ENCODE measurements at regions not wholly inside any gene's neighbourhood (a gene's known extent, or its start where the extent isn't known, plus 50 kb on each side); places are given as distances from the start of the nearest gene placed in this dataset.

DNA sequence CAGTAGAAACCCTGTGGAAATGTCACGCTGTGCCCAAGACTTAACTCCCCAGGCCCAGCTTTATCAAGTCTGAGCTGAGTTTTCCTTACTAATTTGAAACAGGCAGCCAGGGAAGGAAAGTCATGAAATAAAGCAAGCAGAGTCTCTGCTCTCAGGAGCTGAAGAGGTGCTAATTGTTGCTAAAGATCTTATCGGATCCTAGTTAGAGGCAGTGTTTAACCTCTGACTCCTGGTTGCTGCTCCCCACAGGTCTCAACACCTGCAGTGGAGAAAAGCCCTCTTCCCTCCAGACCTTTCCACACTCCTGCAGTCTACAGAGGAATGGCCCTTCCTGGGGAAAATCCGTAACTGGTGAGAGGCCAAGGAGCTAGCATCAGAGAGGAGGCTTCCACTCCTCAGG is 628.2 kb downstream of the NTRK3 start:
- no peak for DNase-seq

- DNase-seq = no peak
Measured at GRCh38 chr15:87626860-87627259, 629.7 kb downstream of the NTRK3 start.

GRCh38 chr15:87623832-87624231 is 632.7 kb downstream of the NTRK3 start:
- no peak for DNase-seq

DNA sequence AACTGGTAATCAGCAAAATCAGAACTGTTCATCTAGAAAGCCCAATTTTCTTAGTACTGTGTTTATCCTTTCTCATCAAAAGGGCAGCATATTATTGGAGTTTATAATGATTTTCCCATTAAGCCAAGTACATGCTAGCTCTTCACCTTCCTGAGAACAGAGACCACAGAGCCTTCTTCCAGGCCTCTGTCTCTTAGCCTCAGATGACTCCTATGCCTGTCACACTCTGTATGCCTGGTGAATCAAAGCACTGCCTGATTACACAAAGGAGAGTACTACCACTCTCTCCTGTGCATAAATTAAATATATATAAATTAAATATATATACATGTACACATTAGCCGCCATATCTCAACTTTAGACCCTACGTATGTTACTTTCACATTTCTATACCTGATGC is 636.1 kb downstream of the NTRK3 start:
- DNase-seq = no peak

DNA sequence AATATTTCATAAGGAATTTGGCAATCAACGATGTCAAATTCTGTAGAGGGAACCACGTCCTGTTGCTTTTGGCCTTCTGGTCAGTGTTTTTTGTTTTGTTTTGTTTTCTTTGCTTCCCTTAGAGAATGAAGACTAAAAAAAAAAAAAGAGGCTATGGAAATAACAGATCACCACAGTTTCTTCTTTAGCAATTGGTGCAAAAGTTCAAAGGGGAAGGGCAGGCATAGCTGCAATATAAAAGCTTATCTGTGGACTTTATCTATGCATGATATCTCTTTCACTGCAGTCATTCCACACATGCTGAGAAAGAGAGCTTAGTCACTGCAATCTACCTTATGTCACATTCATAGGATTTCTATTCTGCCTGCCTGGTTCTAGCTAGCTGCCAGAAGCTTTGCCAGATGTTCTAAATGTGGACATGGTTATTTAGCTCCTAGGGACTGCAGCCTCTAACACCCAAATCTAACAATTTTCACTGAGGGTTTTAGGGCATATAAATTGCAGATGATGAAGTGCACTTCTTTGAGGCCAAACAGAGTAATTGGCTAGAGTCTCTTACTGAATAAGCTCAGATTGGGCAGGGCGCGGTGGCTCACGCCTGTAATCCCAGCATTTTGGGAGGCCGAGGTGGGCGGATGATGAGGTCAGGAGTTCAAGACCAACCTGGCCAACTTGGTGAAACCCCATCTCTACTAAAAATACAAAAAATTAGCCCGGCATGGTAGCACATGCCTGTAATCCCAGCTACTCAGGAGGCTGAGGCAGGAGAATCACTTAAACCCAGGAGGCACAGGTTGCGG is 637.2 kb downstream of the NTRK3 start:
- peak; percentile 40 for DNase-seq

DNA sequence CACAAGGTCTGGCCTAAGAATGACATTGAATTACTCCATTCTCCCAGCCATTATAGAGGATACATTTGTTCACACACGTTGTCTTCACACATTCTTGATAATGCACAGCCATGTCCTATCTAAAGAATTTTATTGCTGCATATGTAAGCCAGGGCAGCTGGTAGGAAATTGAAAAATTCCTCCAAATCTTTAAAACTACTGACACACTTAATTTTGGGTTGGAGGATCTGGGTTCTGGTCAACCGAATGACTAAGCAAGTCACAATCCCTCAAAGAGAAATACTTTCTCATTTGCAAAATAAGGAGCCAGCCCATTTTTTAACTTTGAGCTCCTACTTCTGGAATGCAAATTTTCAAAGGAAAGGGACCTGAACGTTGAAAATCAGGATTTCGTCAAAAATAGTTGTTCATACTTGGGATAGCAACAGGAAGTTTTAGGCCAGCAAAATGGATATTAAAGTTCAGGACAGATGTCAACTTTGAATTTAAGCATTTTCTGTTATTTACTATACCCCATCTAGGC is 638.3 kb downstream of the NTRK3 start:
- DNase-seq = no peak

- DNase-seq = no peak
Measured at GRCh38 chr15:87614704-87615103, 641.8 kb downstream of the NTRK3 start.

DNA sequence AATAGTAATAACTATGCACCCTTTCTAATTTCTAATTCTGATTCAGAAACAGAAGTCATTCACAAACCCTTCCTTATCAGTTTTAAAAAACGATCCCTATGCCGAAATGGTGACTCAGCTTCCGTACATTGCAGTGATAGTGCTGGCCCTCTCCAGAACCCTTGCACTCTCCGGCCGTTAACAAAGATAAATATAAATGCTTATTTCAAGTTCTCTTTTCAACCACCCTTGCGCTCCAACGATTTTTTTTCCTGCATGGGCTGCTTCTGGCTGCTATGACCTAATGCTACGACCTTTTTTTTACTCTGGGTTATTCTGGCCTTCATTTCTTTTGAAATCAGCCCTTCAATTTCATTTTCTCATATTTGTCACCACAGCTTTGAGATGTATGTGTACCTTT is 646.2 kb downstream of the NTRK3 start:
- DNase-seq = no peak

DNA sequence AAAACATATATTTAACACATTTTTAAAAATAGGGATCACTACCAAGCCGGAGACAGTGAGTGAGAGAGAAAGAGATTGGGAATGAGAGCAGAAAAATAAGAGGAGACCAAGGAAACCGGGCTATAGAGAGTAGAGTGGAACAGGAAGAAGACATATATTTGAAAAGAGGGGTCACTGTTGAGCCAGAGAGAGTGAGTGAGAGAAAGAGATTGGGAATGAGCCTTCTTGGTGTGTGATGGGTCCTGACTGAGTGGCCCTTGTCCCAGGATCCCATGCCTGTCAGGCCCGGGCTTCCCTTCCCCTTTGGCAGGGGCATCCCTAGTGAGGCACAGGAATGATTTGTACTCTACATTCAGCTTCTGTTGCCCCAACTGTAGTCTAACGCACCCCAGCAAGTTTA is 646.6 kb downstream of the NTRK3 start:
- peak; percentile 8 for DNase-seq

DNA sequence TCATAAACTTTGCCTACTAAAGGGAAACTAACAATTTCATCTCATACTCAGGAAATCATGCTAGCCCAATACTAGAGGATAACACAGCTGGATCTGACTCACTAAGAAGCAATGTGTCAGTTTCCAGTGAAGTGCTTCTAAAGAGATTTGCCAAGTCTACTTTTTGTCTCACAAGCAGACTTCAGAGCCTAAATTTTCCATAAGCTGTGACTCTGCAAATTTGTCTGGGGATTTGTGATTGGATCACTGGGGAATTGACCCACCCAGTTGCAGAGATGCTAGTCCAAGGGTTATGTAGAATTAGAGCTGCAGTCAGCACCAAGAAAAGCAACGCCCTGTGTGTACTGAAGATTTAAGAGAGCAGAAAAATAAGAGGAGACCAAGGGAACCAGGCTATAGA is 647.1 kb downstream of the NTRK3 start:
- DNase-seq = peak; percentile 46

GRCh38 chr15:87608238-87609028 is 648.1 kb downstream of the NTRK3 start:
- no peak for DNase-seq

DNA sequence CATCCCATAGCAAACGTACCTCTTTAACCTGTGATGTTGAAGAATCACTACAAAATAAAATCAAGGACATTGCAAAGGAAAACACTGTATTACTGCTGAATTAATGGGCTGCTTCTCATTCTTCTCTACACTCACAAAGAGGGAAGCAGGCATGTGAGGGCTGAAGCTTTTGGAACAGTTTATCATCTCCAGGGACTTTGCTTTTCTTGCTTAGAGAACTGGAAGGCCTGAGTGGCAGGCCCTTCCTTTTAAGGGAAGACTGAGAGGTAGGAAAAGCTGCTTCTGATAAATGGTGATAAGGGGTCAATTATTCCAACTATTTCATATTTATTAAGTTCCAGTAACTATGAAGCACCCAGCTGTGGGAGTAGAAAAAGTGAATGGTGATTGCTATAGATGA is 649.6 kb downstream of the NTRK3 start:
- no peak for DNase-seq

- DNase-seq = no peak
Measured at GRCh38 chr15:87604857-87605446, 651.6 kb downstream of the NTRK3 start.

GRCh38 chr15:87602371-87602770 is 654.2 kb downstream of the NTRK3 start:
- DNase-seq = no peak

DNA sequence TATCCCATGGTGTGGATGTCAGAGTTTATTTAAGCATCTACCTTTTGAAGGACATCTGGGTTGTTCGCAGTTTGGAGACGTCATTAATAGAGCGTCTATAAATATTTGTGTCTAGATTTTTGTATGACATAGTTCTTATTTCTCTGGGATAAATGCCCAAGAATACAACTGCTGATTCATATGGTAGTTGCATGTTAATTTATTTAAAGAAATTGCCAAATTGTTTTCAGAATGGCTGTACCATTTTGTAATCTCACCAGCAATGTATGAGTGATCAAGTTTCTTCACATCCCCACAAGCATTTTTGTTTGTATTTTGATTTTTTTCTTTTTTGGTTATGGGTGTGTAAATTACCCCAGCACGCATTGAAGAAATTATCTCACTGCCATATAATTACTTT is 656.9 kb downstream of the NTRK3 start:
- no peak for DNase-seq

- DNase-seq = no peak
Measured at GRCh38 chr15:87597346-87598052, 659.0 kb downstream of the NTRK3 start.

- no peak for DNase-seq
Measured at GRCh38 chr15:87591582-87591981, 665.0 kb downstream of the NTRK3 start.

- DNase-seq = no peak
Measured at GRCh38 chr15:87591042-87591441, 665.5 kb downstream of the NTRK3 start.

GRCh38 chr15:87589134-87589533 is 667.4 kb downstream of the NTRK3 start:
- no peak for DNase-seq

DNA sequence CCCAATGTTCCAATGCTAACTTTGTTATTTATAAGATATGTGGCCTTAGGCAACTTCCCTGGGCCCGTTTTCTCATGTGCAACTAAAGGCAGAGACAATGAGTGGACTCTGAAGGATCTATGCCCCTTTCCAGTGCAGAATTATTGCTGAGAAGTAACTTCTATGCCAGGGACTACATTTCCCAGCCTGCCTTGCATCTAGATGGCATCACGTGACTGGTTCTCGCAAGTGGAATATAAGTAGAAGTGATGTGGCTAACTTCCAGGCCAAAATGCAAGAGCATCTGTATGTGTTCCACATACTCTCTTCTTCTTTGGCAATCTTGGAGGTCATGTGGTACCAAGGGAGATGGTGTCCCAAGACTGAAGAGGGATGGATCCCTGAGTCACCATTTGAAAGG is 674.4 kb downstream of the NTRK3 start:
- no peak for DNase-seq

GRCh38 chr15:87579537-87579936 is 677.0 kb downstream of the NTRK3 start:
- DNase-seq = no peak

DNA sequence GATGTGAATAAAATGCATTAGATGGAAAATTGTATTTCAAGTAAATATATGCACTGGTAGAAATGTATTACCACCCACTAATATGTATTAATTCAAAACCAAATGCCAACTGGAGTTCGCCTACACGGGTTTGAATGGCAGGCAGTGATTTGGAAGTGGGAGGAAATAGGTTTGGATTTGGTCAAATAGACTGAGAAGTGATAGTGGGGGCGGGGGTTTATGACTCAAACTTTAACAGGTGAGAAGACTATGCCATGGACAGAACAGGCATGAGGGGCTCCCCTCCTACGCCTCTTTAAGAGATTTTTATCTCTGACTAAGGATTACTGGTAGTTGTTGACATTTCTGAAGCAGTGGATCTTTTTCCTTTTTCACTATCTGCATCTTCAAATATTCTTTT is 677.8 kb downstream of the NTRK3 start:
- no peak for DNase-seq

DNA sequence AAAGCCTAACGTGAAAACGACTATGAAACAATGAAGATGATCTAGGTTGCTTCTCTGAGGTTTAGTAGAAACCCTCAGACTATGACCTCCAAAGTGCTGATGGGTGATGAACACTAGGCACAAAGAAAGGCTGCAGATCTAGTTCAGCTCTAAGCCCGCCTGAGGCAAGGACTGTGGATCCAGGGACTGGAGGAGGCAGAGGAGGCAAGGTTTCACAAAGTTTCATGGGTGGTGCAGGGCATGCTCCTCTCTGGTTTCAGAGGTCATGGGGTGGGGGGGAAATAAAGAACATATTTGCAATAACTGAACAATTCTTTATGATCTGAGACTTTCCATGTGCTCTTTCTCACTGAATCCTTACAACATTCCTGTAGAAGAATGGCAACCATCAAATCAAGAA is 679.2 kb downstream of the NTRK3 start:
- no peak for DNase-seq
